ENCODE measurements at regions not wholly inside any gene's neighbourhood (a gene's known extent, or its start where the extent isn't known, plus 50 kb on each side); places are given as distances from the start of the nearest gene placed in this dataset.
A peak's percentile ranks its signal among the peaks of the same experiment; 100 is the strongest.

GRCh38 chr11:128187835-128188234 lies 399.5 kb downstream of the ETS1 start:
- TF ChIP-seq CTCF (IDR thresholded peaks at IDR 0.05; ENCODE audit: insufficient read depth, low read length) = no peak
- no peak for DNase-seq (ENCODE audit: low read depth)
- no peak overlapping the region for H3K4me3 ChIP-seq (ENCODE audit: low read depth, low read length)

GRCh38 chr11:128187377-128187776 lies 400.0 kb downstream of the ETS1 start:
- DNase-seq (ENCODE audit: low read depth) = no peak
- no peak for TF ChIP-seq CTCF (IDR thresholded peaks at IDR 0.05; ENCODE audit: insufficient read depth, low read length)

GRCh38 chr11:128184981-128185380 lies 402.4 kb downstream of the ETS1 start:
- DNase-seq (ENCODE audit: low read depth) = no peak
- no peak for TF ChIP-seq CTCF (IDR thresholded peaks at IDR 0.05; ENCODE audit: insufficient read depth, low read length)
- H3K4me3 ChIP-seq (ENCODE audit: low read depth, low read length) = no peak overlapping the region

More at GRCh38 chr11:128187377-128187776, 400.0 kb downstream of the ETS1 start:
- H3K4me3 ChIP-seq (ENCODE audit: low read depth, low read length) = no peak overlapping the region

GRCh38 chr11:128182844-128183243 lies 404.5 kb downstream of the ETS1 start:
- no peak for TF ChIP-seq CTCF (IDR thresholded peaks at IDR 0.05; ENCODE audit: insufficient read depth, low read length)
- no peak for DNase-seq (ENCODE audit: low read depth)
- no peak overlapping the region for H3K4me3 ChIP-seq (ENCODE audit: low read depth, low read length)

- no peak for DNase-seq (ENCODE audit: low read depth)
- no peak overlapping the region for H3K4me3 ChIP-seq (ENCODE audit: low read depth, low read length)
- no peak for TF ChIP-seq CTCF (IDR thresholded peaks at IDR 0.05; ENCODE audit: insufficient read depth, low read length)
Observed at GRCh38 chr11:128181984-128182383, 405.4 kb downstream of the ETS1 start.

- no peak for TF ChIP-seq CTCF (IDR thresholded peaks at IDR 0.05; ENCODE audit: insufficient read depth, low read length)
- H3K4me3 ChIP-seq (ENCODE audit: low read depth, low read length) = no peak overlapping the region
- peak; percentile 11 for DNase-seq (ENCODE audit: low read depth)
Observed at GRCh38 chr11:128181088-128181480, 406.3 kb downstream of the ETS1 start.

- no peak for TF ChIP-seq CTCF (IDR thresholded peaks at IDR 0.05; ENCODE audit: insufficient read depth, low read length)
Observed at GRCh38 chr11:128180441-128181087, 406.8 kb downstream of the ETS1 start.

More at GRCh38 chr11:128180441-128181087, 406.8 kb downstream of the ETS1 start:
- no peak overlapping the region for H3K4me3 ChIP-seq (ENCODE audit: low read depth, low read length)
- peak; percentile 91 for DNase-seq (ENCODE audit: low read depth)

Measured in fibroblast of the aortic adventitia (primary cell).